GM12875 (cell line): ENCODE measurements at regions not wholly inside any gene's neighbourhood (a gene's known extent, or its start where the extent isn't known, plus 50 kb on each side); places are given as distances from the start of the nearest gene placed in this dataset.

Experiments
- H3K4me3 ChIP-seq: one replicate; pipeline ENCODE4 v1.5.1; 2011; ENCODE audit warnings: low read depth, low read length, control low read depth
- CTCF ChIP-seq: IDR thresholded peaks from 2 replicates; pipeline ENCODE4 v1.5.1; 2011; ENCODE audit warnings: low read depth, mild to moderate bottlenecking, control low read depth, inconsistent platforms, low read length, moderate library complexity, borderline replicate concordance; ENCODE audit not compliant: insufficient read depth

- TF ChIP-seq CTCF: no peak
- no peak overlapping the region for H3K4me3 ChIP-seq
These were observed 293.7 kb downstream of the C6orf118 start for GRCh38 chr6:165015676-165016075.

DNA sequence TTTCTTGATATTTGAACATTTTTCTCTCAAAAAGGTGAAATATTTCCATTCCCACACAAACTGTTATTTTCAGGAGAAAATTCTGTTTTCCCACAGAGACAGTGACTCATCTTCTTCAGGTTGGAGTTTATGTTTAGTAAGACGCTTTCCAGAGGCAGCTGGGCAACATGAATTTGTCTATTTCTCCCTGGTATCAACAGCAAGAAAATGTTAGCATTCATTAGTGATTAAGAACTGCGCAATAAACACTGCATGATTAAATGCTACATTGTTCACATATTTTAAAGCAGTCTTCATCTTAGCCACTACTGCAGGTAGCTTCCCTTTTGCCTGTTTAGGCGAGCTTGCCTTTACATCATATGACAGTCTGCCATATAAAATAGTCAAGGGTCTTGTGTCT, 295.7 kb downstream of the C6orf118 start:
- no peak for TF ChIP-seq CTCF
- H3K4me3 ChIP-seq: no peak overlapping the region

DNA sequence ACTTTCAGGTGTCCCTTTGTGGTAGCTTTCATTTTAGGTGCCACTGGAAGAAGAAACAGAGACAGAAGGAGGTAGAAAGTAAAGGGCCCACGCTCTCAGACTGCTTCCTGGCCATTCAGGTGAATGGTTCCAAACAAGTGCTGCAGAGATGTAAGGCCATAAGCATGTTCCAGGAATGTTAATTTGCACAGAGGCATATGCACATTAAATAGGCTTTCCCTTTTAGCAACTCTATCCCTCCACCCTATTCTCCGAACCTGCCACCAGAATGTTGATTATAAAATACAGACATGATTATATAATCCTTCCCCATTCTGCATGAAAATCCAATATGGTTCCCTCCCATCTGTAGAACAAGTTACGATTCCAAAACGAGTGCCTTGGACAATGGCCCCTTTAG, 297.2 kb downstream of the C6orf118 start:
- no peak overlapping the region for H3K4me3 ChIP-seq
- no peak for TF ChIP-seq CTCF

- TF ChIP-seq CTCF: no peak
- H3K4me3 ChIP-seq: no peak overlapping the region
These were observed 298.6 kb downstream of the C6orf118 start for GRCh38 chr6:165010556-165011535.

GRCh38 chr6:165008971-165009370, 300.4 kb downstream of the C6orf118 start:
- H3K4me3 ChIP-seq: no peak overlapping the region
- TF ChIP-seq CTCF: no peak

DNA sequence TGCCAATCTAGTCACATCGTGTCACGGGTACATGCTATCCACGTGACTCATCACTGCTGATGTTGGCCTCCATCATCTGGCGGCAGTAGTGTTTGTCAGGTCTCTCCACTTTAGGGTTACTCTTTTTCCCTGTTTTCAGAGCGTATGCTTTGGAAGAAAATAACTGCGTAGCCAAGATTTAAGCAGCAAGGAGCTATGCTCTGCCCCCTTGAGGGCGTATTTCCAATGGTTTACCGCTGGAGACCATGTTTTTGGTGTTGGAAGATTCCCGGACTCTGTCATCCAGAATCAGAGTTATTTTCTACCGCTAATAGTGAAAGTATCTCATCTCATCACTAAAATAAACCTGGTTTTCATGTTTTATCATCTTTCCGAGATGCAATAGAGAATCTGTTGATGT, 306.5 kb downstream of the C6orf118 start:
- H3K4me3 ChIP-seq: no peak overlapping the region
- TF ChIP-seq CTCF: no peak

GRCh38 chr6:165002358-165002757, 307.0 kb downstream of the C6orf118 start:
- no peak overlapping the region for H3K4me3 ChIP-seq
- no peak for TF ChIP-seq CTCF
